H9 (cell line): ENCODE measurements at regions not wholly inside any gene's neighbourhood (a gene's known extent, or its start where the extent isn't known, plus 50 kb on each side); places are given as distances from the start of the nearest gene placed in this dataset.

Experiments used
- DNase-seq: peaks from one replicate; pipeline ENCODE4 v3.0.0-alpha.2; 2017
- H2AFZ ChIP-seq: one replicate; pipeline ENCODE4 v1.6.1; 2013; ENCODE audit warnings: mild to moderate bottlenecking, low read length, control low read depth, moderate library complexity
- H2AK5ac ChIP-seq: 2 replicates; pipeline ENCODE4 v1.6.1; 2013; ENCODE audit warnings: low read length, control low read depth, mixed read lengths; ENCODE audit not compliant: insufficient read length
- H2BK120ac ChIP-seq: one replicate; pipeline ENCODE4 v1.6.1; 2013; ENCODE audit warnings: low read depth, mild to moderate bottlenecking, low read length, control low read depth, inconsistent platforms; ENCODE audit not compliant: poor library complexity, severe bottlenecking
- H2BK12ac ChIP-seq: 2 replicates; pipeline ENCODE4 v1.6.1; 2013; ENCODE audit warnings: low read length, control low read depth, mixed read lengths, low read depth; ENCODE audit not compliant: insufficient read length
- H2BK15ac ChIP-seq: 2 replicates; pipeline ENCODE4 v1.6.1; 2013; ENCODE audit warnings: low read depth, low read length, control low read depth
- H2BK20ac ChIP-seq: one replicate; pipeline ENCODE4 v1.6.1; 2013; ENCODE audit warnings: low read depth, mild to moderate bottlenecking, low read length, control low read depth, inconsistent platforms; ENCODE audit not compliant: poor library complexity, severe bottlenecking
- H2BK5ac ChIP-seq: 2 replicates; pipeline ENCODE4 v1.6.1; 2013; ENCODE audit warnings: low read length, control low read depth, mixed read lengths; ENCODE audit not compliant: insufficient read length
- H3K14ac ChIP-seq: 2 replicates; pipeline ENCODE4 v1.6.1; 2013; ENCODE audit warnings: low read length, control low read depth; ENCODE audit not compliant: insufficient read depth
- H3K18ac ChIP-seq: 2 replicates; pipeline ENCODE4 v1.6.1; 2013; ENCODE audit warnings: low read depth, mild to moderate bottlenecking, mixed read lengths, low read length, control low read depth; ENCODE audit not compliant: insufficient read length
- H3K23ac ChIP-seq: 2 replicates; pipeline ENCODE4 v1.6.1; 2013; ENCODE audit warnings: low read length, control low read depth, mixed read lengths, low read depth; ENCODE audit not compliant: insufficient read length
- H3K23me2 ChIP-seq: 2 replicates; pipeline ENCODE4 v1.6.1; 2013; ENCODE audit warnings: low read depth, mild to moderate bottlenecking, mixed read lengths, low read length, control low read depth; ENCODE audit not compliant: insufficient read length, poor library complexity, severe bottlenecking
- H3K27ac ChIP-seq: 2 replicates; pipeline ENCODE4 v1.5.1; 2013; ENCODE audit warnings: low read length, control low read depth, mixed read lengths, low read depth; ENCODE audit not compliant: insufficient read length
- H3K27me3 ChIP-seq: 2 replicates; pipeline ENCODE4 v1.6.1; 2013; ENCODE audit warnings: low read length, control low read depth, inconsistent platforms; ENCODE audit not compliant: insufficient read depth
- H3K4ac ChIP-seq: 2 replicates; pipeline ENCODE4 v1.6.1; 2013; ENCODE audit warnings: low read depth, mild to moderate bottlenecking, control low read depth, inconsistent platforms, low read length, moderate library complexity
- H3K4me1 ChIP-seq: 2 replicates; pipeline ENCODE4 v1.6.1; 2013; ENCODE audit warnings: low read length, control low read depth, inconsistent platforms; ENCODE audit not compliant: insufficient read depth
- H3K4me2 ChIP-seq: 2 replicates; pipeline ENCODE4 v1.6.1; 2013; ENCODE audit warnings: low read length, control low read depth, mixed read lengths; ENCODE audit not compliant: insufficient read length, insufficient read depth
- H3K56ac ChIP-seq: 2 replicates; pipeline ENCODE4 v1.6.1; 2013; ENCODE audit warnings: low read depth, mild to moderate bottlenecking, mixed read lengths, low read length, control low read depth; ENCODE audit not compliant: insufficient read length
- H3K79me1 ChIP-seq: 2 replicates; pipeline ENCODE4 v1.6.1; 2013; ENCODE audit warnings: low read depth, mild to moderate bottlenecking, moderate library complexity, low read length, control low read depth, inconsistent platforms; ENCODE audit not compliant: insufficient read depth, poor library complexity, severe bottlenecking
- H3K79me2 ChIP-seq: 2 replicates; pipeline ENCODE4 v1.6.1; 2013; ENCODE audit warnings: low read length, control low read depth, inconsistent platforms; ENCODE audit not compliant: insufficient read depth
- H3K9ac ChIP-seq: 2 replicates; pipeline ENCODE4 v1.6.1; 2013; ENCODE audit warnings: low read length, control low read depth, mixed read lengths; ENCODE audit not compliant: insufficient read length; ENCODE audit errors: extremely low read depth
- H3K9me3 ChIP-seq: one replicate; pipeline ENCODE4 v1.6.1; 2013; ENCODE audit warnings: low read depth, low read length, inconsistent platforms; ENCODE audit not compliant: control insufficient read depth
- H3T11ph ChIP-seq: one replicate; pipeline ENCODE4 v1.6.1; 2013; ENCODE audit warnings: mild to moderate bottlenecking, low read length, control low read depth, inconsistent platforms
- H4K20me1 ChIP-seq: one replicate; pipeline ENCODE4 v1.6.1; 2013; ENCODE audit not compliant: control insufficient read depth, insufficient read length, insufficient read depth
- H4K5ac ChIP-seq: 2 replicates; pipeline ENCODE4 v1.6.1; 2013; ENCODE audit warnings: low read depth, mild to moderate bottlenecking, mixed read lengths, low read length, control low read depth; ENCODE audit not compliant: insufficient read length
- H4K8ac ChIP-seq: replicated peaks from 2 replicates; pipeline ENCODE4 v1.6.1; 2013; ENCODE audit warnings: low read length, control low read depth, mixed read lengths, low read depth; ENCODE audit not compliant: insufficient read length
- H4K91ac ChIP-seq: 2 replicates; pipeline ENCODE4 v1.6.1; 2013; ENCODE audit warnings: low read depth, mild to moderate bottlenecking, moderate library complexity, mixed read lengths, low read length, control low read depth; ENCODE audit not compliant: insufficient read length
- H3K27ac Mint-ChIP-seq, 3 experiments: 2 replicates in 2 of 3; 3 replicates in 1 of 3; pipeline ENCODE4 v1.8.0; 2020 to 2021; ENCODE audit warnings: mixed read lengths in 3 of 3, mild to moderate bottlenecking in 1 of 3, moderate library complexity in 1 of 3
- H3K27me3 Mint-ChIP-seq: 2 replicates; pipeline ENCODE4 v1.8.0; 2021; ENCODE audit warnings: low read depth, mild to moderate bottlenecking, moderate library complexity, mixed read lengths
- H3K36me3 Mint-ChIP-seq, 3 experiments: 2 replicates in 2 of 3; 3 replicates in 1 of 3; pipeline ENCODE4 v1.8.0; 2020 to 2021; ENCODE audit warnings: low read depth in 3 of 3, mixed read lengths in 3 of 3; ENCODE audit not compliant: insufficient read depth in 1 of 3
- H3K4me1 Mint-ChIP-seq, 2 experiments: 2 replicates each; pipeline ENCODE4 v1.8.0; 2020; ENCODE audit warnings: mixed read lengths in 2 of 2
- H3K4me3 Mint-ChIP-seq, 2 experiments: 2 replicates in 1 of 2; 3 replicates in 1 of 2; pipeline ENCODE4 v1.8.0; 2020 to 2021; ENCODE audit warnings: mild to moderate bottlenecking in 2 of 2, mixed read lengths in 2 of 2, moderate library complexity in 1 of 2
- H3K9me3 Mint-ChIP-seq, 2 experiments: 2 replicates in 1 of 2; 3 replicates in 1 of 2; pipeline ENCODE4 v1.8.0; 2020; ENCODE audit warnings: mild to moderate bottlenecking in 2 of 2, mixed read lengths in 2 of 2, moderate library complexity in 1 of 2
- TF ChIP-seq, protein P1 (sequence below): fragments of 200-600 bp; sonication (generic); conservative IDR thresholded peaks from 3 replicates; pipeline ENCODE4 v1.8.0; 2021; ENCODE audit warnings: antibody characterized with exemption, mild to moderate bottlenecking

DNA sequence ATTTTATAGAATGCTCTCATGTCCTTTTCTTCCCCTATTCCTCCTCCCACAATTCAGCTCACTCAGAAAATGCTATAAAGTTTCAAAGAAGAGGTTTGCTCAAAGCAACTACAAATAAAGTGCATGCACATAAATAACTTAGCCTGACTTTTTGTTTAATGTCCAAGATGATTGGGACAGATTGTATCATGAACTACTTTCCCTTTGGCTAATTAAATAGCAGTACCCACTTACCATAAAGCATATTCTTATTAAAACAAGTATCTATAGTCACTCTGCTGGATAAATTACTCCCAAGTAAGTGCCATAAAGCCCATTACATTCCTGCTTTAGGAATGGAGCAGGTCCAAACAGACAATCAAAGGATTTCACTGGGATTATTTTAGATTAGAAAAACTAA, 576.0 kb downstream of the LMO4 start:
- no peaks in the 10 kb centered on the region for H4K20me1 ChIP-seq
- H3K79me2 ChIP-seq, result no peaks in the 10 kb centered on the region
- H2BK20ac ChIP-seq, result no peak overlapping the region
- H3K23ac ChIP-seq, result no peak overlapping the region
- H2BK5ac ChIP-seq, result no peak overlapping the region
- H3K9me3 ChIP-seq, result no peaks in the 10 kb centered on the region
- H3K4me1 ChIP-seq, result peaks cover 3% of the 10 kb centered on the region; the same call in 1 of the 2 replicates
- Mint-ChIP-seq H3K4me3 (no peak overlapping the region), H3K4me1 (peaks cover 10% of the 10 kb centered on the region in 2 experiments), H3K36me3 (no peaks in the 10 kb centered on the region), H3K27ac (no peak overlapping the region), H3K27me3 (no peaks in the 10 kb centered on the region; the same call in 1 of the 2 replicates), H3K9me3 (no peaks in the 10 kb centered on the region; a peak in 1 of 5 replicates)
- H3K23me2 ChIP-seq, result no peaks in the 10 kb centered on the region
- H2BK12ac ChIP-seq, result no peak overlapping the region
- H4K8ac ChIP-seq, result no peak overlapping the region
- no peak overlapping the region for H3K27ac ChIP-seq
- H3K27me3 ChIP-seq, result no peaks in the 10 kb centered on the region
- no peak overlapping the region for H2BK120ac ChIP-seq
- H3K14ac ChIP-seq, result no peak overlapping the region
- no peak overlapping the region for H3K4me2 ChIP-seq
- H2BK15ac ChIP-seq, result no peak overlapping the region
- H3K56ac ChIP-seq, result no peak overlapping the region
- H2AK5ac ChIP-seq, result no peak overlapping the region
- H3K18ac ChIP-seq, result no peak overlapping the region
- no peak overlapping the region for H2AFZ ChIP-seq
- H3K4ac ChIP-seq, result no peak overlapping the region
- no peaks in the 10 kb centered on the region for H3K79me1 ChIP-seq
- no peak overlapping the region for H4K5ac ChIP-seq
- TF ChIP-seq, protein P1, sequence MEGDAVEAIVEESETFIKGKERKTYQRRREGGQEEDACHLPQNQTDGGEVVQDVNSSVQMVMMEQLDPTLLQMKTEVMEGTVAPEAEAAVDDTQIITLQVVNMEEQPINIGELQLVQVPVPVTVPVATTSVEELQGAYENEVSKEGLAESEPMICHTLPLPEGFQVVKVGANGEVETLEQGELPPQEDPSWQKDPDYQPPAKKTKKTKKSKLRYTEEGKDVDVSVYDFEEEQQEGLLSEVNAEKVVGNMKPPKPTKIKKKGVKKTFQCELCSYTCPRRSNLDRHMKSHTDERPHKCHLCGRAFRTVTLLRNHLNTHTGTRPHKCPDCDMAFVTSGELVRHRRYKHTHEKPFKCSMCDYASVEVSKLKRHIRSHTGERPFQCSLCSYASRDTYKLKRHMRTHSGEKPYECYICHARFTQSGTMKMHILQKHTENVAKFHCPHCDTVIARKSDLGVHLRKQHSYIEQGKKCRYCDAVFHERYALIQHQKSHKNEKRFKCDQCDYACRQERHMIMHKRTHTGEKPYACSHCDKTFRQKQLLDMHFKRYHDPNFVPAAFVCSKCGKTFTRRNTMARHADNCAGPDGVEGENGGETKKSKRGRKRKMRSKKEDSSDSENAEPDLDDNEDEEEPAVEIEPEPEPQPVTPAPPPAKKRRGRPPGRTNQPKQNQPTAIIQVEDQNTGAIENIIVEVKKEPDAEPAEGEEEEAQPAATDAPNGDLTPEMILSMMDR, result no peak
- no peak for DNase-seq
- no peak overlapping the region for H4K91ac ChIP-seq
- no peak overlapping the region for H3T11ph ChIP-seq
- H3K9ac ChIP-seq, result no peak overlapping the region
